ENCODE measurements at regions not wholly inside any gene's neighbourhood (a gene's known extent, or its start where the extent isn't known, plus 50 kb on each side); places are given as distances from the start of the nearest gene placed in this dataset.

DNA sequence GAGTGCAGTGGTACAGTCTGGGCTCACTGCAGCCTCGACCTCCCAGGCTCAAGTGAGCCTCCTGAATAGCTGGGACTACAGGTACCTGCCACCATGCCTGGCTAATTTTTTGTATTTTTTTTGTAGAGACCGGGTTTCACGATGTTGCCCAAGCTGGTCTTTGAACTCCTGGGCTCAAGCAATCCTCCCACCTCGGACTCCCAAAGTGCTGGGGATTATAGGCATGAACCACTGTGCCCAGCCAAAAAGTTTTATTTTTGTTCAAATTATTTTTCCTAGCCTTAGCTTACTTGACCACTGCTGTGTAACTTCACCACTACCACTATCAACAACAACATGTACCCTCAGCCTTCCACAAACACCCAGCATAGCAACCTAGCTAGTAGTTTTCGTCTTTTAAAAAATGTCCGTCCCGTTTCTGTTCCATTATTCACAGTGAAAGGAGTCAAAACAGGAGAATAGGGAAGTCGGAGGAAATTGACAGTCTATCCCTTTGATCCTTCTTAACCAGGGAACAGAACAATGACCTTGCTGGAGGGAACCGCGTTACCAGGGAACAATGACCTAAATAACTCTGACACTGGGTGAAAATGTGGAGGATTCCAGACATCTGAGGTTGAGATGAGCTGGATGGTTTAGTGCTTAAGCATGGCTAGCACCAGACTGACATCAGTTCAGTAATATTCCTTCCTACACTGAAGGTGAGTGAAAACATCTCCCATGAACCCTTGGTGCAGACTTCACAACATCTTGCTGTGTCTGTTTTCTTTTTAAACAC lies 69.2 kb upstream of the ARL4C start:
- Histone ChIP-seq H2BK15ac (ENCODE audit: low read length) (no peak overlapping the region), H3K9ac (replicated peaks in 1 of 4; ENCODE audit: extremely low read depth in 1 of 4, low read depth in 3 of 4, low read length in 3 of 4) (no peak overlapping the region), H3K18ac (ENCODE audit: extremely low read depth, low read length) (no peak overlapping the region), H4K5ac (ENCODE audit: insufficient read length, low read depth, low read length) (no peak overlapping the region), H3K79me1 (ENCODE audit: low read depth, low read length) (no peaks in the 10 kb centered on the region), H3K27me3 (replicated peaks in 1 of 4; ENCODE audit: control insufficient read depth in 3 of 4, extremely low read depth in 1 of 4, insufficient read depth in 3 of 4, low read length in 3 of 4) (no peaks in the 10 kb centered on the region), H3K27ac (ENCODE audit: low read depth, low read length) (no peak overlapping the region), H3K4me1 (replicated peaks in 1 of 4; ENCODE audit: control insufficient read depth in 3 of 4, insufficient read depth in 4 of 4, low read length in 3 of 4) (no peaks in the 10 kb centered on the region), H3K36me3 (ENCODE audit: control insufficient read depth in 2 of 4, insufficient read depth in 4 of 4, low read length in 3 of 4) (no peaks in the 10 kb centered on the region), H3K9me3 (ENCODE audit: insufficient read depth in 2 of 2, low read depth in 1 of 2, low read length in 1 of 2) (peaks cover 3 to 4% of the 10 kb centered on the region in 2 experiments; a peak in 2 of 4 replicates), H3K79me2 (ENCODE audit: control insufficient read depth in 1 of 2, insufficient read depth in 2 of 2, low read length in 2 of 2) (no peaks in the 10 kb centered on the region), H4K8ac (ENCODE audit: extremely low read depth, insufficient read depth, low read length) (no peak overlapping the region), H3K4me2 (ENCODE audit: insufficient read depth in 1 of 2, low read depth in 2 of 2, low read length in 2 of 2) (no peak overlapping the region), H3K4me3 (ENCODE audit: extremely low read depth in 1 of 4, insufficient read depth in 2 of 4, low read depth in 3 of 4, low read length in 4 of 4) (no peak overlapping the region), H2AK5ac (ENCODE audit: low read depth, low read length) (no peak overlapping the region), H2BK12ac (ENCODE audit: low read depth, low read length) (no peak overlapping the region), H3K56ac (replicated peaks; ENCODE audit: insufficient read length, low read depth, low read length) (no peak overlapping the region), H3K23me2 (ENCODE audit: low read depth, low read length) (no peaks in the 10 kb centered on the region), H2BK20ac (ENCODE audit: low read length) (no peak overlapping the region), H3K23ac (ENCODE audit: insufficient read length) (no peak overlapping the region), H4K20me1 (replicated peaks in 1 of 2; ENCODE audit: control insufficient read depth in 1 of 2, insufficient read depth in 2 of 2, low read length in 2 of 2) (no peaks in the 10 kb centered on the region), H3K4ac (replicated peaks; ENCODE audit: insufficient read length, low read depth, low read length) (no peak overlapping the region), H4K91ac (replicated peaks; ENCODE audit: insufficient read length, low read length) (no peak overlapping the region), H2BK5ac (ENCODE audit: low read depth, low read length) (no peak overlapping the region), H3K14ac (ENCODE audit: insufficient read length) (no peak overlapping the region), H2AFZ (ENCODE audit: low read length) (no peak overlapping the region), H2BK120ac (replicated peaks; ENCODE audit: low read depth, low read length) (no peak overlapping the region)
- ChIA-PET CTCF (ENCODE audit: partially characterized antibody) (interaction anchor here (1.5 to 2.8 kb wide), 2 partner anchors 11 to 45 kb away, joined by 9 to 15 read pairs; no protein-coding TSS in a partner anchor), POLR2A (ENCODE audit: partially characterized antibody) (no interaction called here)
- 79% methylated on average over 10 of the region's 10 CpGs; no CpG with 5 or more reads in 1 of the 2 experiments for WGBS, 2 experiments (ENCODE audit: extremely low coverage in 1 of 2, insufficient coverage in 1 of 2, insufficient read length in 1 of 2, insufficient replicate concordance in 2 of 2, low coverage in 1 of 2, low lambda C conversion rate in 2 of 2, missing lambda C conversion rate in 1 of 2)
- FAIRE-seq (no peak), DNase-seq (ENCODE audit: low read depth in 1 of 2, low spot score in 2 of 2) (no peak)
- TF ChIP-seq JUND (IDR thresholded peaks at IDR 0.05; ENCODE audit: low read length) (no peak), CHD1 (IDR thresholded peaks at IDR 0.05; ENCODE audit: low read depth, low read length) (no peak), POLR2A (IDR thresholded peaks at IDR 0.05; ENCODE audit: control extremely low read depth in 1 of 2, low read depth in 2 of 2, low read length in 2 of 2) (no peak), RXRA (IDR thresholded peaks at IDR 0.05; ENCODE audit: insufficient read depth, low read depth, low read length) (no peak), YY1 (IDR thresholded peaks at IDR 0.05; ENCODE audit: low read depth, low read length) (no peak), BCL11A (IDR thresholded peaks at IDR 0.05; ENCODE audit: low read depth in 2 of 2, low read length in 2 of 2) (no peak)
